ENCODE measurements at regions not wholly inside any gene's neighbourhood (a gene's known extent, or its start where the extent isn't known, plus 50 kb on each side); places are given as distances from the start of the nearest gene placed in this dataset.
"Not testable (repeated sequence)": the region's sequence is repeated elsewhere in the genome, so short reads cannot be mapped to it uniquely, and the experiment has no call there.

DNA sequence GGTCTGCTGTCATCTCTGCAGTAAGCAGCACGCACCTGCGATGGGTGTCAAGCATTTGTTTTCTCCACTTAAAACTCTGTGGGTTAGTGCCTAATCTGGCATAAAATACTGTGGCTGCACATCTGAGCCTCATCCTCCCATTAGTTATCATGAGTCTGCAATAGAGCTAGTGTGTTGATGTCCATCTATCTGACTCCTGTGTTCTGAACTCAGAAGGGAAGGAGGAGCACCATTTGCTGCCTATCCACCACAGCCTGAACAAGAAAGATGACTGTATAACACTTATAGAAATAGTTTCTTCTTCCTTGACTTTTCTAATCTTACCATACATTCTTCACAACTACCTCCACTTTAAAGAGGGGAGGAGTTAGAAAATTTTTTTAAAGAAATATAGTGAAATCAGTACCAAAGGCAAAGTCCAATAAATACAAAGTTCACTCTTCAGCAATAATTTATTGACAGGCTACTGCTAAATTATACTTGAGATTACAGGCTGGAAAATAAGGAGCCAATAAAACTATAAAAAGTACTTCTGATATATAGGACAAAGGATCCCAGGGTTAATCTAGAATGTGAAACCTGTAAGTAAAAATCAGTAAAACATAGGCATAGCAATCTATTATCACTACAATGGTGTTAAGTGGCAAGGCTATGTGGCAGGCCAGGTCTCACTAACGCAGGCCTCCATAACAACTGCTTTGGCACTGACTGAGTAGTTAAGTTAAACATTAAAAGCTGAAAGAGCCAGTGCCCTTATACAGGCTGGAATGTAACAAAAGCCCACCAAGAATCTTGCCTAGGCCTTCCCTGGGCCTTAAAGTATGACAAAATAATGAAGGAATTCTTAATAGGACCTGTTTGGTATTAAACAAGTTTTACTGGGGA is 70.2 kb downstream of the LGALS9C start:
- H3K4me3 Mint-ChIP-seq; H3K27ac Mint-ChIP-seq; H3K27me3 Mint-ChIP-seq; H3K4me1 Mint-ChIP-seq (ENCODE audit: low read depth); H3K36me3 Mint-ChIP-seq (ENCODE audit: low read depth); H3K9me3 Mint-ChIP-seq: not testable (repeated sequence)

DNA sequence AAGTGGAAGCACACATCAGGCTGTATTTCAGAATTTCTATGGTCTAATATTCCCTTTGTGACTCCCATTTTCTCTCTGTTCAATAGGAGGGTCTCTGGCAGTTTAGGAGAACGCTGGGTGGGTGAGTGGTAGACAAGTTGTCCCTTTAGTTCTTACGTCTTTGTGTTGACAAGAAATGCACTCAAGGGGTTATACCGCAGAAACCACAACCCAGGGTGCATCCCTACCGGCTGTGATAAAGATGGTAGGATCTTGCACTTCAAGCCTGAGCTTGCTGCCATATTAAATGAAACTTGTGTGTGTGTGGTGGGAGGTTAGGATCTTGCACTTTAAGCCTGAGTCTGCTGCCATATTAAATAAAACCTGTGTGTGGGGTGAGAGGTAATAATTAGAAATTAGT is 80.5 kb downstream of the LGALS9C start:
- not testable (repeated sequence) for H3K9me3 Mint-ChIP-seq; H3K4me1 Mint-ChIP-seq (ENCODE audit: low read depth); H3K27ac Mint-ChIP-seq; H3K36me3 Mint-ChIP-seq (ENCODE audit: low read depth); H3K27me3 Mint-ChIP-seq; H3K4me3 Mint-ChIP-seq

- not testable (repeated sequence) for H3K27ac Mint-ChIP-seq; H3K27me3 Mint-ChIP-seq; H3K9me3 Mint-ChIP-seq; H3K36me3 Mint-ChIP-seq (ENCODE audit: low read depth)
- Mint-ChIP-seq H3K4me1 (ENCODE audit: low read depth) (peaks cover 10% of the 10 kb centered on the region), H3K4me3 (peak overlapping the region; percentile 17)
These were observed 80.7 kb downstream of the TBC1D28 start for GRCh38 chr17:18563381-18564098.

GRCh38 chr17:18564099-18564448 is 80.1 kb downstream of the TBC1D28 start:
- not testable (repeated sequence) for H3K36me3 Mint-ChIP-seq (ENCODE audit: low read depth); H3K27me3 Mint-ChIP-seq; H3K27ac Mint-ChIP-seq; H3K9me3 Mint-ChIP-seq
- Mint-ChIP-seq H3K4me3 (peak overlapping the region; percentile 17), H3K4me1 (ENCODE audit: low read depth) (peaks cover 10% of the 10 kb centered on the region)

- H3K27ac Mint-ChIP-seq, H3K27me3 Mint-ChIP-seq: not testable (repeated sequence)
These were observed 75.8 kb downstream of the TBC1D28 start for GRCh38 chr17:18568108-18568995.

DNA sequence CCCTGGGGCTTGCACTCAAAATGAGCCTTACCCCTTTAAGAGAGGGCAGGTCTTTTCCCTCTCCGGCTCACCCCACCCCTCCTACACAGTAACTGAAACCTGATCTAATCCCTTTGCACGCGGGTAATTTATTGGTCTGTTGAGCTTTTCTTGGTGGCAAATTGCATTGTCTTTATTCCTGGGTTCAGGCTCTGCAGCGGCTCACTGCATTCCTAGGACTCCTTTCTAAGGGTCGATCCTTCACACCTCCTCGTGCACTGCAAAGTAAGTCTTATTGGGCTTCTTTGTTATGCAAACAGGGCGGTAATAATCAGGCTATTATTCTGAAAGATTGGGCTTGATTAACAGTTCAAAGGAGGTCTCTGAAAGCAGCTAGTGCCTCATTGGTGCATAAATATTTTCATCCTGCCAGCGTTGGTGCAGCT is 74.7 kb downstream of the TBC1D28 start:
- H3K27ac Mint-ChIP-seq; H3K9me3 Mint-ChIP-seq; H3K4me3 Mint-ChIP-seq; H3K27me3 Mint-ChIP-seq; H3K4me1 Mint-ChIP-seq (ENCODE audit: low read depth); H3K36me3 Mint-ChIP-seq (ENCODE audit: low read depth): not testable (repeated sequence)

More at GRCh38 chr17:18568108-18568995, 75.8 kb downstream of the TBC1D28 start:
- not testable (repeated sequence) for H3K4me1 Mint-ChIP-seq (ENCODE audit: low read depth); H3K4me3 Mint-ChIP-seq; H3K36me3 Mint-ChIP-seq (ENCODE audit: low read depth); H3K9me3 Mint-ChIP-seq

GRCh38 chr17:18572536-18572935 is 71.7 kb downstream of the TBC1D28 start:
- H3K4me1 Mint-ChIP-seq (ENCODE audit: low read depth); H3K36me3 Mint-ChIP-seq (ENCODE audit: low read depth); H3K4me3 Mint-ChIP-seq; H3K9me3 Mint-ChIP-seq; H3K27me3 Mint-ChIP-seq; H3K27ac Mint-ChIP-seq: not testable (repeated sequence)

- not testable (repeated sequence) for H3K4me1 Mint-ChIP-seq (ENCODE audit: low read depth); H3K27ac Mint-ChIP-seq; H3K27me3 Mint-ChIP-seq; H3K36me3 Mint-ChIP-seq (ENCODE audit: low read depth); H3K4me3 Mint-ChIP-seq; H3K9me3 Mint-ChIP-seq
These were observed 70.1 kb downstream of the TBC1D28 start for GRCh38 chr17:18574137-18574536.

Data from stimulated activated naive CD8-positive, alpha-beta T cell treated with anti-CD3 and anti-CD28 coated beads, Interleukin-15, Interleukin-2, amounts not matched to agents 100 ng/mL and 50 ng/mL, for 24 hours (primary cell).